HCT116 (cell line): ENCODE measurements at regions not wholly inside any gene's neighbourhood (a gene's known extent, or its start where the extent isn't known, plus 50 kb on each side); places are given as distances from the start of the nearest gene placed in this dataset.
"Not testable (repeated sequence)": the region's sequence is repeated elsewhere in the genome, so short reads cannot be mapped to it uniquely, and the experiment has no call there.

Experiments used
- ATAC-seq: fragments of 200-7000 bp; cut with Tn5 transposase; 2 replicates; pipeline ENCODE4 v1.9.1; 2020; ENCODE audit warnings: mild to moderate bottlenecking, moderate library complexity
- BruUV-seq: library from RNA; stranded (reverse); fragments of 400-500 nt; replicated peaks from 2 replicates; lab custom pipeline; 2021; lab: Mats Ljungman, UMichigan
- CTCF ChIA-PET: fragments of 300-600 bp; sonication (Branson Sonifier 250); formaldehyde crosslinking; loops from one replicate; lab custom pipeline; 2021; ENCODE audit warnings: antibody characterized with exemption; lab: Charles Lee
- POLR2A ChIA-PET: fragments of 300-600, 350-600 bp; sonication (Branson Sonifier 250); formaldehyde crosslinking; loops from one replicate; lab custom pipeline; 2021; ENCODE audit warnings: antibody characterized with exemption; lab: Charles Lee
- RAD21 ChIA-PET, 2 experiments: fragments of 300-600 bp; sonication (Branson Sonifier 250); formaldehyde crosslinking; loops; one replicate each; lab custom pipeline; 2023; ENCODE audit warnings: low total read pairs in 2 of 2; ENCODE audit not compliant: uncharacterized antibody in 2 of 2, unreplicated experiment in 2 of 2, low non-redundant PET in 1 of 2; lab: Charles Lee
- DNase-seq: peaks from one replicate; pipeline ENCODE4 v3.0.0-alpha.2; 2010; ENCODE audit warnings: low read depth, low spot score
- H2AFZ ChIP-seq: fragments of 200-600 bp; shearing (Covaris generic), sonication (generic); 2 replicates; pipeline ENCODE4 v1.6.1; 2017; ENCODE audit warnings: low read depth, mixed run types, mixed read lengths, antibody characterized with exemption, low read length; ENCODE audit not compliant: poor library complexity, severe bottlenecking
- H3K27ac ChIP-seq: 2 replicates; pipeline ENCODE4 v1.5.1; 2012; ENCODE audit warnings: low read depth, low read length
- H3K27me3 ChIP-seq: fragments of 200-600 bp; sonication (generic); 2 replicates; pipeline ENCODE4 v1.6.1; 2016; ENCODE audit warnings: mixed run types, low read length, mixed read lengths; ENCODE audit not compliant: insufficient read depth
- H3K36me3 ChIP-seq, 2 experiments: fragments of 200-500 bp in 1 of 2; fragments of 200-600 bp in 1 of 2; sonication (Bioruptor generic) in 1 of 2; sonication (generic) in 1 of 2; 2 replicates each; pipeline versions ENCODE4 v1.5.1 to v1.6.1; 2014 to 2016; ENCODE audit warnings: low read length in 2 of 2, inconsistent platforms in 1 of 2, mixed read lengths in 1 of 2, mixed run types in 1 of 2; ENCODE audit not compliant: insufficient read depth in 2 of 2, control insufficient read depth in 1 of 2
- H3K4me1 ChIP-seq, 2 experiments: fragments of 200-600 bp in 1 of 2; sonication (generic) in 1 of 2; 2 replicates each; pipeline versions ENCODE4 v1.5.1 to v1.6.1; 2012 to 2017; ENCODE audit warnings: low read length in 2 of 2, inconsistent platforms in 1 of 2, mild to moderate bottlenecking in 1 of 2, mixed read lengths in 1 of 2, mixed run types in 1 of 2, moderate library complexity in 1 of 2; ENCODE audit not compliant: insufficient read depth in 2 of 2, control insufficient read depth in 1 of 2
- H3K4me2 ChIP-seq: fragments of 200-600 bp; sonication (generic); 2 replicates; pipeline ENCODE4 v1.6.1; 2017; ENCODE audit warnings: mixed run types, low read length, mixed read lengths
- H3K4me3 ChIP-seq, 2 experiments: fragments of 200-600 bp in 1 of 2; sonication (generic) in 1 of 2; replicated peaks in 1 of 2; 2 replicates each; pipeline ENCODE4 v1.5.1; 2011 to 2016; ENCODE audit warnings: low read length in 2 of 2, control low read depth in 1 of 2, low read depth in 1 of 2, mild to moderate bottlenecking in 1 of 2, mixed read lengths in 1 of 2, mixed run types in 1 of 2
- H3K79me2 ChIP-seq: fragments of 200-600 bp; sonication (generic); 2 replicates; pipeline ENCODE4 v1.6.1; 2017; ENCODE audit warnings: mild to moderate bottlenecking, mixed run types, low read length, moderate library complexity, mixed read lengths; ENCODE audit not compliant: insufficient read depth
- H3K9ac ChIP-seq: fragments of 200-600 bp; sonication (generic); 2 replicates; pipeline ENCODE4 v1.6.1; 2016; ENCODE audit warnings: low read length, mixed read lengths
- H3K9me2 ChIP-seq: fragments of 200-600 bp; sonication (generic), shearing (Covaris generic); 2 replicates; pipeline ENCODE4 v1.6.1; 2017; ENCODE audit warnings: mixed run types, mild to moderate bottlenecking, moderate library complexity; ENCODE audit not compliant: insufficient read depth
- H3K9me3 ChIP-seq, 2 experiments: fragments of 200-500 bp in 1 of 2; fragments of 200-600 bp in 1 of 2; sonication (Bioruptor generic) in 1 of 2; sonication (generic) in 1 of 2; 2 replicates each; pipeline ENCODE4 v1.6.1; 2014 to 2017; ENCODE audit warnings: low read length in 2 of 2, mixed read lengths in 2 of 2, inconsistent platforms in 1 of 2, low read depth in 1 of 2, mild to moderate bottlenecking in 1 of 2, mixed run types in 1 of 2, moderate library complexity in 1 of 2; ENCODE audit not compliant: control insufficient read depth in 1 of 2, insufficient read depth in 1 of 2
- H4K20me1 ChIP-seq: fragments of 200-600 bp; sonication (generic), shearing (Covaris generic); 2 replicates; pipeline ENCODE4 v1.6.1; 2017; ENCODE audit warnings: mixed run types, mild to moderate bottlenecking, moderate library complexity; ENCODE audit not compliant: insufficient read depth
- CTCF ChIP-seq, 3 experiments: fragments of 200-600 bp in 1 of 3; sonication (generic) in 1 of 3; IDR thresholded peaks in 2 of 3; conservative IDR thresholded peaks in 1 of 3; 2 replicates each; pipeline ENCODE4 v1.5.1; 2012 to 2017; ENCODE audit warnings: low read depth in 2 of 3, low read length in 2 of 3, antibody characterized with exemption in 1 of 3, borderline replicate concordance in 1 of 3, control low read depth in 1 of 3, mild to moderate bottlenecking in 1 of 3, mixed read lengths in 1 of 3, mixed run types in 1 of 3, moderate library complexity in 1 of 3; ENCODE audit not compliant: insufficient read depth in 1 of 3
- POLR2AphosphoS5 ChIP-seq: IDR thresholded peaks from 2 replicates; pipeline ENCODE4 v1.6.1; 2011; ENCODE audit warnings: mild to moderate bottlenecking, low read depth, low read length, moderate library complexity
- RAD21 ChIP-seq: IDR thresholded peaks from 2 replicates; pipeline ENCODE4 v1.6.1; 2012; ENCODE audit warnings: low read depth, mild to moderate bottlenecking
- intact Hi-C: fragments of 100-400 bp; cut with micrococcal nuclease; formaldehyde crosslinking; loops from 2 replicates; pipeline ENCODE4 v1.10.0; 2022

- BruUV-seq, H3K9me2 ChIP-seq, H3K4me3 ChIP-seq, H4K20me1 ChIP-seq, H3K9ac ChIP-seq, H3K9me3 ChIP-seq, DNase-seq, H3K27me3 ChIP-seq, H2AFZ ChIP-seq, H3K36me3 ChIP-seq, H3K27ac ChIP-seq, H3K4me1 ChIP-seq, H3K4me2 ChIP-seq, POLR2A ChIA-PET, ATAC-seq, RAD21 ChIA-PET, intact Hi-C loops, CTCF ChIA-PET, H3K79me2 ChIP-seq: not testable (repeated sequence)
Observed at GRCh38 chr6:139999661-140000060, 625.2 kb upstream of the CITED2 start.

GRCh38 chr6:139998478-139998877, 624.0 kb upstream of the CITED2 start:
- H3K9ac ChIP-seq, H3K27ac ChIP-seq, H3K36me3 ChIP-seq, POLR2A ChIA-PET, H3K79me2 ChIP-seq, H4K20me1 ChIP-seq, intact Hi-C loops, H3K9me3 ChIP-seq, H3K4me3 ChIP-seq, ATAC-seq, H3K4me1 ChIP-seq, H3K27me3 ChIP-seq, H3K9me2 ChIP-seq, H3K4me2 ChIP-seq, CTCF ChIA-PET, H2AFZ ChIP-seq, BruUV-seq, RAD21 ChIA-PET, DNase-seq: not testable (repeated sequence)

- no peaks in the 10 kb centered on the region for H4K20me1 ChIP-seq
- CTCF ChIA-PET: interaction anchor here (1.0 kb wide), 1 partner anchor 626 kb away, joined by 5 read pairs; no protein-coding TSS in a partner anchor
- no peaks in the 10 kb centered on the region for H3K79me2 ChIP-seq
- no peaks in the 10 kb centered on the region for H3K4me1 ChIP-seq
- H3K9me2 ChIP-seq: no peaks in the 10 kb centered on the region
- H3K27ac ChIP-seq: no peak overlapping the region
- RAD21 ChIA-PET: interaction anchor here in 1 of 2 experiments (0.7 kb wide), 1 partner anchor 281 kb away, joined by 4 read pairs; no protein-coding TSS in a partner anchor
- no peak overlapping the region for H3K9ac ChIP-seq
- DNase-seq (no peak), ATAC-seq (peak; percentile 73)
- intact Hi-C loops: no loop called here
- H3K27me3 ChIP-seq: no peaks in the 10 kb centered on the region
- POLR2A ChIA-PET: no interaction called here
- no peaks in the 10 kb centered on the region for H3K9me3 ChIP-seq
- H3K36me3 ChIP-seq: no peaks in the 10 kb centered on the region
- BruUV-seq: no TSS peak
- H2AFZ ChIP-seq: no peak overlapping the region
- TF ChIP-seq CTCF (IDR thresholded peaks at IDR 0.05 in 2 of 3, conservative IDR thresholded peaks at IDR 0.05 in 1 of 3; ENCODE audit: borderline replicate concordance in 1 of 3, insufficient read depth in 1 of 3, low read depth in 2 of 3, low read length in 2 of 3): 0 out of 6 replicates have a peak, but pooled peaks of 1 of the 3 experiments have one; percentile 21
- TF ChIP-seq POLR2AphosphoS5: no peak
- peak; percentile 64 for TF ChIP-seq RAD21
- no peak overlapping the region for H3K4me2 ChIP-seq
- H3K4me3 ChIP-seq: no peak overlapping the region
Observed at GRCh38 chr6:139996253-139996834, 621.9 kb upstream of the CITED2 start.
